Neural cell (in vitro differentiated cells): ENCODE measurements at regions not wholly inside any gene's neighbourhood (a gene's known extent, or its start where the extent isn't known, plus 50 kb on each side); places are given as distances from the start of the nearest gene placed in this dataset.
"Not testable (repeated sequence)": the region's sequence is repeated elsewhere in the genome, so short reads cannot be mapped to it uniquely, and the experiment has no call there.

Experiments
- EP300 ChIP-seq: fragments of 450-650 bp; conservative IDR thresholded peaks from 2 replicates; pipeline ENCODE4 v1.6.1; 2014; ENCODE audit warnings: antibody characterized with exemption, mild to moderate bottlenecking, moderate library complexity; ENCODE audit not compliant: poor library complexity, severe bottlenecking
- POLR2AphosphoS5 ChIP-seq: IDR thresholded peaks from 2 replicates; pipeline ENCODE4 v1.6.1; 2012
- RAD21 ChIP-seq: fragments of 450-650 bp; conservative IDR thresholded peaks from 2 replicates; pipeline ENCODE4 v1.6.1; 2014; ENCODE audit warnings: antibody characterized with exemption, mild to moderate bottlenecking, moderate library complexity

GRCh38 chr5:143519215-143519614, 115.7 kb upstream of the NR3C1 start:
- TF ChIP-seq POLR2AphosphoS5, EP300, RAD21: not testable (repeated sequence)
